Stimulated activated naive CD8-positive, alpha-beta T cell treated with anti-CD3 and anti-CD28 coated beads, Interleukin-15, Interleukin-2, amounts not matched to agents 100 U/mL and 50 U/mL, for 24 hours (primary cell): ENCODE measurements at regions not wholly inside any gene's neighbourhood (a gene's known extent, or its start where the extent isn't known, plus 50 kb on each side); places are given as distances from the start of the nearest gene placed in this dataset.
"Not testable (repeated sequence)": the region's sequence is repeated elsewhere in the genome, so short reads cannot be mapped to it uniquely, and the experiment has no call there.

ENCODE experiments used
- ATAC-seq: fragments of 150-1000 bp; cut with Tn5 transposase; one replicate; pipeline ENCODE4 v1.10.0; 2021
- DNase-seq: peaks from one replicate; pipeline ENCODE4 v3.0.0; 2021

DNA sequence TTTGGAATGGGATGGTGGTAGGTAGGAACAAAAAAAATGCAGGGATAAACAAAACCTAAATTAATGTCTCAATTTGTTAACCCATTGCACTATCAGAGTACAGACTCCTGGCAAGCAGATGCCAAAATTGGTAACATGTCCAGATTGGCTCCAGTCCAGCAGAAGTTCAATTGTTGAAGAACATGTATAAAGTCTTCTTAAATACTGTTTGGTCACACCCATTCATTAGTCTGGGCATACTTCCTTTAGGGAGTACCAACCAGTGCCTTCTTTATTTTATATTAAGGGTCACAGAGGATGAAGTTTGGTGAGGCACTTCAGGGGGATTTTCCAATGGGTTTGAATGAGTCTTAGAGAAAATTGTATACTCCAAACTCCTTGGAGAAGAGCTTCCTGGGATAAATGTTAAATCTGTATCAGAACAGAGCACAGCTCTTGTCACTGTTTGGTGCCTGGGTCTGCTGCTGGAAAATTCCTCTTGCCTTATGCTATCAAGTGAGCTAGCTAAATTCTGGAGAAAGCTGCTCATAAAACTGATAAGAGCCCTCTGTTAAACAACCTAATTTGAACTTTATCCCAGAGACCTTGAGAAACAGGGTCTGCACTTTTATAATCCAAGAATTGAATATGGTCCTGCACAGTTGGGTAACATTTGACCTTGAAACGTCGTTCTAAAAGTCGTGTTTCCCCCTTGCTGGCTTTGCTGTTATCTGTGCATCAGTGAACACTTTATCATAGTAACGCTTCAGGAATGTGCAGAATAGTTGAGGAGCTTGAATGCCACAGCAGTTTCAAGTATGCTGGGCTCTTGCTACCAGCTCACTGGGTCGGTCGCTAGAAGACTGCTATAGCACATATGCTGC lies 334.1 kb upstream of the CITED2 start:
- ATAC-seq = no peak
- no peak for DNase-seq

DNA sequence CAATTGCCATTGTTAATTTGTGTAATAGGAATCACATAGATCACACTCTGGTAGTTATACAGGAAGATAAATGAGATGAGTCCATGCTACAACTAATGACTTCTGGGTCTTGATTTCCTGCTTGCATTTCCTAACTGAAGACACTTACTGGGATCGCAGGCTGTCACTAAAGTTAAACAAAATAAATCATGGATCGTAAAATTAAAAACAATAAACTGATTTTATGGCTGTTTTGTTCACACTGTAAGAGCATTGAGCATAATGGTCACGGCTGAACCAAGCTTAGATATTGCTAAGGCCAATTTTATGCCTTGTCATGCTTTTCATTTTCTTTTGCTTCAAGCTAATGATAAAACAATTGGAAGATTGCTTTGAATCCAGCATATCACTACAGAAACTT lies 332.5 kb upstream of the CITED2 start:
- ATAC-seq = no peak
- no peak for DNase-seq

DNA sequence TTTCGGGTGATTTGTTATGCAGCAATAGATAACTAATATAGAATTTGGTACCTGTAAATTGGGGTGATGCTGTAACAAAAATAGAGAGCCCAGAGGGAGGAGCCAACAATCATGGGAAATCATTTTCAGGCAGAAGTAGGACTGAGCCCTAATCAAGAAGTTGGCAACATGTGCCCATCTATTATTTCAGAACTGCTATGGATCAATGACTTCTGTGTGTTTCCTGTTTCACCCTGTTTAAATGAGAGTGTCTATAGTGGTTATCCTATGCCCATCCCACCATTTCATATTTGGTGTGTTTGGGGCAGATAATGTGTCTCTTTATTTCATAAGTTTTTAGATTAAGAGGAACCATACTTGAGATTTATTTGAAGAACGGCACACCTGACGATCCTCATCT lies 330.8 kb upstream of the CITED2 start:
- no peak for ATAC-seq
- no peak for DNase-seq

DNA sequence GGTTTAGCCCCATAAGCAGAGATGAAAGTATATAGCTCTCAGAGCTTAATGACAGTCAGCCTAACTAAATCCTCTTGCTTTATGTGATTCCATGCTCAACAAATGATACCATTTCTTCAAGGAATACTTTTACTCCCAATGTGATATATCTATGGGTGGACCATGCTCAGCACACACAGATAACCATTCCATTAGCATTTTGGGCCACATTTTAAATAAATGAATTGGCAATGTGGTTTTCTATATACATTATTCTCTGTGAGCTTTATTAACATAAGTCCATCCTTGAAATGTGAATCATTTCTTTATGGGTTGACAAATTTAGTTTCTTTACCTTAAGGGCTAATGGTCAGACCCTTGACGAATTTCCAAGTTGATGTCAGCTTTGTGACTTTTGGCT lies 329.3 kb upstream of the CITED2 start:
- ATAC-seq (no peak), DNase-seq (no peak)

DNA sequence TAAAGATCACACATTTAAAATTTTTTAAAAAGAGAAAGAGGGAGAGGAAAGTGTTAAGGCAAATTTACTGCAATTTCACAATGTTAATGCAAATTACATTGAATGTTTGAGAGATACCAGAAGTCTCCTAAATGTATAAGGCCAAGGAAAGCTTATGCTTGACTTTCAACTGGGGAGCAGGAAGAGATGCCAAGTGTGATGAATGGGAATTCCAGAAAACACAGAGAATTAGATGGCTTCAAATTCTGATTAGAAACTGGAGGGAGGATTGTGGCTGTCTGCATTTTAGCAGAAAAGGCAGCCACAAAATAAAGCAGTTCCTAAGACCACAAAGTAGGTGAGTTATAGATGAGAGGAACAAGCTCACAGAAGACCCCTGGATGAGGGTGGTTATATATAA lies 328.3 kb upstream of the CITED2 start:
- ATAC-seq (no peak), DNase-seq (no peak)

DNA sequence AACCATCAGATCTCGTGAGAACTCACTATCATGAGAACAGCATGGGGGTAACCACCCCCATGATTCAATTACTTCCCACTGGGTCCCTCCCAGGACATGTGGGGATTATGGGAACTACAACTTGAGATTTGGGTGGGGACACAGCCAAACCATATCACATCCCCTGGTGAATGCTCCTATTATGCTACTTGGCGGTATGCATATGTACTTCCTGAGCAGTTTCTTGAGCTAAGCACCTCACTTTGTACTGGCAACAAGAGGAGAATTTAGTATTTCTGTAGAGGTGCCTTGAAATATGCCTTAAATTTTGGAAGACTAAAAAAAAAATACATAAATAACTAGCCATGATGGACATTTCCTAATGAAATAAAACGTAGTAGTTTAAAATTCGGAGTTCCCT lies 327.2 kb upstream of the CITED2 start:
- ATAC-seq (no peak), DNase-seq (no peak)

DNA sequence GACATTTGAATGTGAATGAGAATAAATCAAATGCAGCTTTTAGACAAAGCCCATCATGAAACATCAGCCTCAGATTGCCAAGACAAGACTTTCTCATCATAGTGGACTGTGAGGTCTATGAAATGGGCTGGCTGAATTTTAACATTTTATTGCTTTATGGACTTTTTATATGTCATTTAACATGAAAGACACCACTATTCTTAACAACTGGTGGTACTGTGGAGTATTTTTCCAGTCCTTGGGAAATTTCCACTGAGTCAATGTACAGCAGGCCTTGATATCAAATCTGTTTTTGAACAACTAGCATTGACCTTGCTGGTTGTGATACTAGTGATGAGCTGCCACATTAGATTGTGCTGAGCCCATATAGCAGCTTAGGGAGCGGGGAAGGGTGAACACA lies 326.6 kb upstream of the CITED2 start:
- no peak for DNase-seq
- no peak for ATAC-seq

DNA sequence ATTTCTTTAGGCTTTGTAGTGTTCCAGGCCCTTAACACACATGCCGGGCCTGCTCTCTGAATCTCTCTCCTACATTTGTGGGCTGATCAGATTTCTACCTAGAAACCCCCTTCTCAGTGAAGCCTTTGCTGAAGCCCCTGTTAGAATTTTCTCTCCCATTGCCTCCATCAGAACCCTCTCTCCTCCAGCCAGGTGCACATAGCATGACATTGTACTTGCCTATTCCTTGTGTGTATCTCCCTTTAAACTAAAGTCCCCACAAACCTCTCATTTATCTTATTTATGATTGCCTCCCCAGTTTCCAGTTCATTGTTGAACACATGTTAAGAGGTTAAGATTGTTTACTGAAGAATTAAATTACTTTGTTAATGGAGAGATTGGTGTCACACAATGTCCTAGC lies 325.5 kb upstream of the CITED2 start:
- ATAC-seq (no peak), DNase-seq (no peak)

DNA sequence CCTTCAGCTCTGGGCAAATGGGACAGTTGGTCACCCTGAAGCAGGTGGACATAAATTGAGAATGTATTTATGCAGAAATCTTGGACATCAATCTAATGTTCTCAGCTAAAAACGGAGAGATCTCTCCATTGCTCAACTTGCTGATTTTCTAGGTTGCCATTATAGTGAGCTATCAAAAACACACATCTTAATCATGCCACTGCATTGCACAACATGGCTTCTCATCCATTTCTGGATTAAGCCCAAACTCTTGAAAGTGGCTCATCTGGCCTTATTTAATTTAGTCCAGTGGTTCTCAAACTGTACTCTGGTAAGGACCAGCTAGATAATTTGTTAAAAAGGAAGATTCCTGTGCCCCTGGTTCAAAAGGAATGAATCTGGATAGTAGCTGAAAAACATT lies 324.9 kb upstream of the CITED2 start:
- ATAC-seq = no peak
- DNase-seq = no peak

DNA sequence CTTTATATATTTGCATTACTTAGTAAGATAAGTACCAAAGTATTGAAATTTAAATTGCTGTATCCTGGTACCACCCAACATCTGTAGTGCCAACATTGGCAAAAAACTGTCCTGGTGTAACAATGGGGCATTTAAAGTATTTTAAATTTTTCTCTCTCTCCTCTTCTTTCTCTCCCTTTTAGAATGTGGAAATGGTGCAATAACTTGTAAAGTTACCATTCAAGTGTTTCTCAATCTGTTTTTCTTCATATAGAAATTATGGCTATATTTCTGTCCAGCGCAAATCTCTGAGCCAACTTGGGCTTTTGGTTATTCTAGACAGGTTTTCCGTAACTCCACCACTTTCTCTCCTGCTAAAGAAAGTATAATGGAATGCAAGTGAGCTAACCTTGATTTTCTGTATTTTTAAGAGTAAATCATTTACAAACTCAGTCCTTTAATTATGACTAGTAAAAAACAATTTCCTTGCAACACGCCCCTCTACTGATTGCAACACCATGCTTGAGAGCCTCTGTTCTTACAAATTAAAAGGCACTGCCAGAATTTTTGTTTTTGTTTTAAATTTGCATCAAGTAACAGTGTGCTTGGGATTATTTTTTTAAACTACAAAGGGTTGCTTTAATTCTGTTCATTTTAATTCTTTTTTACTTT lies 324.2 kb upstream of the CITED2 start:
- DNase-seq (no peak), ATAC-seq (no peak)

DNA sequence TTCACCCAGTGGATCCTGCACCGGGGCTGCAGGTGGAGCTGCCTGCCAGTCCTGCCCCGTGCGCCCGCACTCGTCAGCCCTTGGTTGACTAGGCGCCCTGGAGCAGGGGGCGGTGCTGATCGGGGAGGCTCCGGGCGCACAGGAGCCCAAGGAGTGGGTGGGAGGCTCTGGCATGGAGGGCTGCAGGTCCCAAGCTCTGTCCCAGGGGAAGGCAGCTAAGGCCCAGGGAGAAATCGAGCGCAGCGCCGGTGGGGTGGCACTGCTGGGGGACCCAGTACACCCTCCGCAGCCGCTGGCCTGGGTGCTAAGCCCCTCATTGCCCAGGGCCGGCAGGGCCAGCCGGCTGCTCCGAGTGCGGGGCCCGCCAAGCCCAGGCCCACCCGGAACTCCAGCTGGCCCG lies 323.4 kb upstream of the CITED2 start:
- DNase-seq, ATAC-seq: not testable (repeated sequence)

DNA sequence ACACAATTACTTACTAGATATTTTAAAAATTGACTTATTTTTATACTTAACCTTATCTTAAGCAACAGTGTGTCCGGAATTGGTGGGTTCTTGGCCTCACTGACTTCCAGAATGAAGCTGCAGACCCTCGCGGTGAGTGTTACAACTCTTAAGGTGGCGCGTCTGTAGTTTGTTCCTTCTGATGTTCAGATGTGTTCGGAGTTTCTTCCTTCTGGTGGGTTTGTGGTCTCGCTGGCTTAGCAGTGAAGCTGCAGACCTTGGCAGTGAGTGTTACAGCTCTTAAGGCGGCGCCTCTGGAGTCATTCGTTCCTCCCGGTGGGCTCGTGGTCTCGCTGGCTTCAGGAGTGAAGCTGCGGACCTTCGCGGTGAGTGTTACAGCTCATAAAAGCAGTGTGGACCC lies 322.5 kb upstream of the CITED2 start:
- DNase-seq = not testable (repeated sequence)

DNA sequence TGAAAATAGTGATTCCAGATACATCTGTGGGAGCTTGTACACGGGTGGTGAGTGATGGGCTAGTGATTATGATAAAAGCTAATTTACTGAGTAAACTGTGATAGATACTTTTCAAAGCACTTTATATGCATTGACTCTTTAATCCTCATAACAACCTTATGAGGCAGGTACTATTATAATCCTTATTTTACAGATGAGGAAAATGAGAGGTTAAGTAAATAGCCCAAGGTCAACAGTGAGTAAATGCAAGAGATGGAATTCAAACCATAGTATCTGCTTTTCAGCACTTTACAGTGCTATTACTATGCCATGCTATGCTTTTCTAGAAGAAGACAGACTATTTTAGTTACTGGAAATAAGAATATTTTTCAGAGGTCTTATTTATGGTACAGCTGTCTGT lies 320.9 kb upstream of the CITED2 start:
- DNase-seq = no peak
- ATAC-seq = no peak

More for the DNA sequence above, 322.5 kb upstream of the CITED2 start:
- not testable (repeated sequence) for ATAC-seq

DNA sequence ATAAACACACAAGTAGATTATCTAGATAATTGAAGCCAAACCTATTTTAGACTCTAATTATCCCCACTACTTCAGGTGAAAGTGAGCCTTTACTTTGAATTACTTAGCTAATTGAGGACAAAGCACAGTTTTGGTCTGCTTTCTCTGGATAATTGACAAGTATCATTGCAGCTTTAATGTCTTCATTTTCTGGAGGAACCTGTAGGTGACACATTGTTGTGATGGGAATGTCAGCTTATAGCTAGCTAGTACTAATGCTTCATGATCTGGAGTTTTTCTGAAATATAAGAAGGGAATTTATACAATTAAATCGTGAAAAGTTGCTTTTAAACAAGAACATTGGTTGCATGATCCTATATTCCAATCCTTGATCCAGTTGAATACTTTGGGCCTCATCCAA lies 319.3 kb upstream of the CITED2 start:
- no peak for DNase-seq
- ATAC-seq = no peak

DNA sequence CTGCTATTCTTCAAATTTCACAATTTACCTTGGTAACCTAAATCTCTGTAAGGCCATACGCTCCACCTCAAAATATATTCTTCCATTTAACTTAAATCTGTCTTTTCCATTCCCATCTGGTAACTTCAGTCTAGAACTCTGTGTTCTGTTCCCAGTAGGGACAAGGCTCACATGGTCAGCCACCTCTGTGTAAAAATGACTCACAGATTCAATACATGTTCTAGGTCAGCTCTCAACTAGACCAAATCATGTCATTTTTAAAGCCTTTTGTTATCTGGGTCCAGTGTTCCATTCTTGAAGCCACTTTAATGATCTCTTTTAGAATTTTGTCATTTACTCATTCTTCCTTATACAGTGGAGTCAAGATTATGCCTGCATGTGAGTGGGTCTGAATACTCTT lies 315.6 kb upstream of the CITED2 start:
- no peak for ATAC-seq
- no peak for DNase-seq

DNA sequence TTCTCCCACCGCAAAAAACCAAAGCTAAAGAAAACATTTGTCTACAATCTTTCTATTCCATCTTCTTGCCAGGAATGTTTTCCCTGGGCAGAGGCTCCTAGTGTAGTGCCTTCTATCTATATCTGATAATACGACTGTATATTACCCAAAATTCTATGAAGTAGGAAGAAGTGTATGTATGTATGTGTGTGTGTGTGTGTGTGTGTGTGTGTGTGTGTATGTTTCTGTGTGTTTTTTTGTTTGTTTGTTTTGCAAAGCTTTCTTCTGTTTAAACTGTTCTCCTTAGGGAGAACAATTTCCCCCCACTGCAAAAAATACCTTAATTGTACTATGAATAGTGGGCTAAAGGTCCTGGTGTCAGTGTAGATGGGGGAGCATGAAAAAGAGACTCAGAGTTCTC lies 312.6 kb upstream of the CITED2 start:
- DNase-seq (no peak), ATAC-seq (no peak)

DNA sequence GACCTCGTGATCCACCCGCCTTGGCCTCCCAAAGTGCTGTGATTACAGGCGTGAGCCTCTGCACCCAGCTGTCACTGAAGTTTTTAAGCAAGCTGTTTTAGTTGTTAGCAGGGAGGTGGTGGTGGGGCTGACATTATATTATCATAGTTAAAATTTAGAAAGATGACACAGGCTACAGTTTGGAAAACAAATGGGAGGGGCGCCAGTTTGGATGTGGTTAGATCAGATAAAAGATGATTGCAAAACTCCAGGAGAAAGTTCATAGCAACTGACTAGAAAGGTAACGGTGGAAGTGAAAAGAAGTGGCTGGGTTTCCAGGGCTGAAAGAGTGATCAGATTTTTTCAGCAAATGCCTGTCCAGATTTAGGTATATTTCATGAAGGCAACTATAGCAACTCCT lies 311.9 kb upstream of the CITED2 start:
- DNase-seq (no peak), ATAC-seq (no peak)

DNA sequence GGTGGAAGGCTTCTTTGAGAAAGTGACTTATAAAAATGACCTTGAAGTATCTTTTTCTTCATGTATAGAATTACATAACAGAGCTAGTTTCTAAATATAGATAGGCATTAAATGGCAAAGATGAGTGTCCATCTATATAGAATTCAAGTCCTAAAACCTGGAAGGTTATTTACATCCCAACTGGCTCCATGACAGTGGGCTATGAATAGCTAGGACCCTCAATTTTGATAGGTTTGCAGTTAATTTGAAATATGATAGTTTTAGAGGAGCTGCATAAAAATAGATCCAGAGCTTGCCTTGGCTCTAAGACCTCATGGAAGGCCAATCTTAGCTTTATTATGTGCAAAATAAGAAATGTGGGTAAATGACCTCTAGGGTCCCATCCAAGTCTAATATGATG lies 310.6 kb upstream of the CITED2 start:
- ATAC-seq (no peak), DNase-seq (no peak)

DNA sequence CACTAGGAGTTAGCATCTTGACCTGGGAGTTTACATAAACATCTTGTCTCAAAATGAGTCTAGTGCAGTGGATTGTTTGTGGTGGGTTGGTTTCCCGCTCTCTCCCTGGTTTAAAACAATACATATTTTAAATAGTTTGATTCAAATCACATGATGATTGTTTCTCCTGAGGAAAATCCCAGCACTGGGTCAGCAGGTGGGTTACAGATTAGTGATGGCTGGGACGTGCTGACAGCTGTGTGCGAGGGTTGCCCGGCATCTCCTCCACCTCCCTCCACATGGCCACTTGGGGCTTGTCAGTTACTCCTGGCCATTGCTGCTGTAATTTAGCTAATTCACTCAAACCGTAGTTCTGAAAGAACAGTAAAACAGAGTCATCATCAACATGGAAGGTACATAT lies 306.4 kb upstream of the CITED2 start:
- no peak for DNase-seq

DNA sequence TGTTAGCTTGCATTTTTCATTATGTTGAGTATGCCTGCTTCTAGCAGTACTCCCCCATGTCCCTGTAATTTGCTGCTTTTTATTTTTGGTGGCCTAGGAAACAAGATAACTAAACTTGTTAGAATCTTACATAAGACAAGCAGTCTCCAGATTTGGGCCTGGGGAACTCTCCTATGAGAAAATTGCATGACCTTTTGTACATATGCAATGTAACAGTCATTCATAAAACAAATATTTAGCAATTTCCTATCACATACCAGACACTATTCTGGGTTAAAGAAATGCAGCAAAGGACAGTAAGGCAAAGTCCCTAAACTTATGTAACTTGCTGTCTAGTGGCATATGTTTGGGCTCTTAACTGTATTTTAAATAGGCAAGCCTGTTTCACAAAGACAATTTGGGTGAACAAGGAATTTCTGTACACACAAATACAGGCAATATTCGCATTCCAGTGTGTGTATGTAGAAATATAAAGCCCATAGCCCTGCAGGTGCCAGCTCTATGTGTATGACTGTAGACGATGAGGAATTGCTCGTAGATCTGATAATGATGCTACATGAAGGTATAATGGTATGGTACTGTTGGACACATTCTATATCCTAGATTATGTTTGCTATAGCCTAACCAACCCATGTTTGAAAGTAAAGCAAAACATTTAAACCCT lies 305.2 kb upstream of the CITED2 start:
- DNase-seq (no peak), ATAC-seq (no peak)

More for the DNA sequence above, 306.4 kb upstream of the CITED2 start:
- no peak for ATAC-seq

DNA sequence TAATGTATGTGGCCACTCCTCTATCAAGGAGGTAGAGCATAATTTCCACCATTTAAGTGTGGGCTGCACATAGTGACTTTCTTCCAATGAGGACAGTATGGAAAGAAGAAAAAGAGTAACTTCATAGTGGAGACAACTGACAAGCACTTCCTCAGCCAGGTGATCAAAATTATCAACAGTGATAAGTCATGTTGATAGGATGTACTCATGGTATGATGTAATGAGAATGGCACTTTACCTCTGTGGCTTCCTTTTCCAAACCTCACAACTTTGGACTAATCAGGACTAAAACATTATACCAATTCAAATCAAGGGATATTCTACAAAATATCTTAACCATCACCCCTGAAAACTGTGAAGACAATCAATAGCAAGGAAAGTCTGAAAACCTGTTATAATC lies 302.3 kb upstream of the CITED2 start:
- ATAC-seq (no peak), DNase-seq (no peak)

DNA sequence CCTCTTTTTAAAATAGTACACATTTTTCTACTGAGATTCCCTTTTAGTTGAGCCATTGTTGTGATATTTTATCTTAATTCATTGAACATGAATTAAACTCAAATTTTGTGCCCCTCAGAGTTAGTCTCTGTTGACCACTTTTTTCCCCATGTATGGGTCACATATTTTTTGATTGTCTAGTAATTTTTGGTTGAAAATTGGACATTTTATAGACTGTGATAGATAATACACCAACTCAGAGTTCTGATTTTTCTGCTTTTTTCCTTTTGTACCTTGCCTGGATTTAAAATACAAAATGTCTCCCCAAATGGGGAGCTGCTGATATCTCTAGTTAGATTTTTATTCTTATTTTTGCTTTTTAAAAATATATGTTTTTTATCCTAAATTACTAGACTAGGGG lies 291.8 kb upstream of the CITED2 start:
- no peak for ATAC-seq
- DNase-seq = no peak

DNA sequence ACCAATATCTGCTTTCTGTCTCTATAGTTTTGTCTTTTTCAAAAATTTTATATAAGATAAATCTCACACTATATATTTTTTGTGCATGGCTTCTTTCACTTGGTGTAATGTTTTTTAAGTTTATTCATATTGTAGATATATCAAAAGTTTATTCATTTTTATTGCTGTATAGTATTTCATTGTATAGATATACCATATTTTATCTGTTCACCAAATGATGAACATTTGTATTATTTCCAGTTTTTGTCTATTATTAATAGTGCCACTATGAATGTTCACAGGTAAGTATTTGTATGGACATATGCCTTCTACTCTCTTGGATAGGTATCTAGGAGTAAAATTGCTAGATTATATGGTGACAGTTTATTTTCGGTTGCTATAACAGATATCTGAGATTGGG lies 289.5 kb upstream of the CITED2 start:
- DNase-seq = no peak
- ATAC-seq = no peak
